ENCODE measurements at regions not wholly inside any gene's neighbourhood (a gene's known extent, or its start where the extent isn't known, plus 50 kb on each side); places are given as distances from the start of the nearest gene placed in this dataset.

- no peak for TF ChIP-seq CTCF (conservative IDR thresholded peaks at IDR 0.05; ENCODE audit: low read length)
- no peak overlapping the region for H3K4me3 ChIP-seq (ENCODE audit: low read length)
- no peak for DNase-seq (ENCODE audit: low read depth)
These were observed 72.7 kb upstream of the NETO1 start for GRCh38 chr18:72940509-72940908.

GRCh38 chr18:72935744-72936143, 68.0 kb upstream of the NETO1 start:
- H3K4me3 ChIP-seq (ENCODE audit: low read length): no peak overlapping the region
- TF ChIP-seq CTCF (conservative IDR thresholded peaks at IDR 0.05; ENCODE audit: low read length): no peak
- DNase-seq (ENCODE audit: low read depth): no peak

GRCh38 chr18:72922895-72923294, 55.1 kb upstream of the NETO1 start:
- TF ChIP-seq CTCF (conservative IDR thresholded peaks at IDR 0.05; ENCODE audit: low read length): no peak
- DNase-seq (ENCODE audit: low read depth): no peak
- no peak overlapping the region for H3K4me3 ChIP-seq (ENCODE audit: low read length)

Measured in AG10803 (cell line).